ENCODE measurements at regions not wholly inside any gene's neighbourhood (a gene's known extent, or its start where the extent isn't known, plus 50 kb on each side); places are given as distances from the start of the nearest gene placed in this dataset.

DNA sequence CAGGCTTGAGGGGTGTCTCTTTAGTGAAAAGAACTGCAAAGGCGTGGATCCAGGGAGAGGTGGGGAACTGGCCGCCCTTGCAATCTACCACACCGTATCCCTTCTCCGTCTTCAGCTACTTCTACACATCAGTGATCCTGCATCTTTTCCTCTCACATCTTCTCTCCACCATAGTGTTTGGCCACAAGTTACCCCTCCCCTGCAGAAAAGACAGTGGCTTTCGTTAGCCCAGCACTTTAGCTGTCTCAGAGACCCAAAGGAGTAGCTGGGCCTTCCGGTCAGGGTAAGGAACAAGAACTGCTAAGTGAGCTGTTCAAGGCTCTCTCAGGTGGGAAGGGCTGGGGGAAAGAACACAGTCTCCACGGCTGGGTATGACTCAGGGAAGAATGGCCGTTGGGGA lies 158.4 kb downstream of the NDUFA12 start:
- H2AFZ ChIP-seq (ENCODE audit: low read depth, low read length): no peak overlapping the region
- H3K27ac ChIP-seq (ENCODE audit: low read length): no peak overlapping the region
- no peak overlapping the region for H3K9ac ChIP-seq (ENCODE audit: low read length)
- H4K20me1 ChIP-seq (ENCODE audit: insufficient read depth): no peaks in the 10 kb centered on the region
- H3K9me3 ChIP-seq (ENCODE audit: low read length): no peaks in the 10 kb centered on the region
- TF ChIP-seq POLR2AphosphoS5 (IDR thresholded peaks at IDR 0.05) (no peak), SMC3 (conservative IDR thresholded peaks at IDR 0.05; ENCODE audit: poor library complexity) (no peak), CTCF (IDR thresholded peaks at IDR 0.05; ENCODE audit: poor library complexity, severe bottlenecking) (no peak), TAF1 (IDR thresholded peaks at IDR 0.05; ENCODE audit: low read depth) (no peak), MXI1 (conservative IDR thresholded peaks at IDR 0.05; ENCODE audit: poor library complexity, severe bottlenecking) (no peak)
- TF ChIP-seq, protein P1, sequence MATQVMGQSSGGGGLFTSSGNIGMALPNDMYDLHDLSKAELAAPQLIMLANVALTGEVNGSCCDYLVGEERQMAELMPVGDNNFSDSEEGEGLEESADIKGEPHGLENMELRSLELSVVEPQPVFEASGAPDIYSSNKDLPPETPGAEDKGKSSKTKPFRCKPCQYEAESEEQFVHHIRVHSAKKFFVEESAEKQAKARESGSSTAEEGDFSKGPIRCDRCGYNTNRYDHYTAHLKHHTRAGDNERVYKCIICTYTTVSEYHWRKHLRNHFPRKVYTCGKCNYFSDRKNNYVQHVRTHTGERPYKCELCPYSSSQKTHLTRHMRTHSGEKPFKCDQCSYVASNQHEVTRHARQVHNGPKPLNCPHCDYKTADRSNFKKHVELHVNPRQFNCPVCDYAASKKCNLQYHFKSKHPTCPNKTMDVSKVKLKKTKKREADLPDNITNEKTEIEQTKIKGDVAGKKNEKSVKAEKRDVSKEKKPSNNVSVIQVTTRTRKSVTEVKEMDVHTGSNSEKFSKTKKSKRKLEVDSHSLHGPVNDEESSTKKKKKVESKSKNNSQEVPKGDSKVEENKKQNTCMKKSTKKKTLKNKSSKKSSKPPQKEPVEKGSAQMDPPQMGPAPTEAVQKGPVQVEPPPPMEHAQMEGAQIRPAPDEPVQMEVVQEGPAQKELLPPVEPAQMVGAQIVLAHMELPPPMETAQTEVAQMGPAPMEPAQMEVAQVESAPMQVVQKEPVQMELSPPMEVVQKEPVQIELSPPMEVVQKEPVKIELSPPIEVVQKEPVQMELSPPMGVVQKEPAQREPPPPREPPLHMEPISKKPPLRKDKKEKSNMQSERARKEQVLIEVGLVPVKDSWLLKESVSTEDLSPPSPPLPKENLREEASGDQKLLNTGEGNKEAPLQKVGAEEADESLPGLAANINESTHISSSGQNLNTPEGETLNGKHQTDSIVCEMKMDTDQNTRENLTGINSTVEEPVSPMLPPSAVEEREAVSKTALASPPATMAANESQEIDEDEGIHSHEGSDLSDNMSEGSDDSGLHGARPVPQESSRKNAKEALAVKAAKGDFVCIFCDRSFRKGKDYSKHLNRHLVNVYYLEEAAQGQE (IDR thresholded peaks at IDR 0.05; ENCODE audit: borderline replicate concordance): no peak
- no peaks in the 10 kb centered on the region for H3K79me2 ChIP-seq (replicated peaks; ENCODE audit: insufficient read depth, low read length)
- H3K36me3 ChIP-seq (ENCODE audit: insufficient read depth, low read length): no peaks in the 10 kb centered on the region
- no peak overlapping the region for H3K4me3 ChIP-seq (ENCODE audit: low read length)
- H3K9me2 ChIP-seq (ENCODE audit: insufficient read depth, low read length): no peaks in the 10 kb centered on the region
- no peak overlapping the region for H3K4me2 ChIP-seq (ENCODE audit: low read length)
- no peaks in the 10 kb centered on the region for H3F3A ChIP-seq (ENCODE audit: insufficient read depth, low read length, poor library complexity, severe bottlenecking)
- no peaks in the 10 kb centered on the region for H3K27me3 ChIP-seq (ENCODE audit: insufficient read depth, low read depth, low read length)

GRCh38 chr12:94844452-94844851 lies 159.0 kb downstream of the NDUFA12 start:
- Histone ChIP-seq H3F3A (ENCODE audit: insufficient read depth, low read length, poor library complexity, severe bottlenecking) (no peaks in the 10 kb centered on the region), H3K27ac (ENCODE audit: low read length) (no peak overlapping the region), H3K36me3 (ENCODE audit: insufficient read depth, low read length) (no peaks in the 10 kb centered on the region), H3K79me2 (replicated peaks; ENCODE audit: insufficient read depth, low read length) (no peaks in the 10 kb centered on the region), H3K9me3 (ENCODE audit: low read length) (no peaks in the 10 kb centered on the region), H4K20me1 (ENCODE audit: insufficient read depth) (no peaks in the 10 kb centered on the region), H3K9me2 (ENCODE audit: insufficient read depth, low read length) (no peaks in the 10 kb centered on the region), H3K27me3 (ENCODE audit: insufficient read depth, low read depth, low read length) (no peaks in the 10 kb centered on the region), H2AFZ (ENCODE audit: low read depth, low read length) (no peak overlapping the region), H3K9ac (ENCODE audit: low read length) (no peak overlapping the region), H3K4me3 (ENCODE audit: low read length) (no peak overlapping the region), H3K4me2 (ENCODE audit: low read length) (no peak overlapping the region)
- no peak for TF ChIP-seq TAF1 (IDR thresholded peaks at IDR 0.05; ENCODE audit: low read depth)

- Histone ChIP-seq H4K20me1 (ENCODE audit: insufficient read depth) (no peaks in the 10 kb centered on the region), H3K9me2 (ENCODE audit: insufficient read depth, low read length) (no peaks in the 10 kb centered on the region), H3K4me3 (ENCODE audit: low read length) (no peak overlapping the region), H3K27me3 (ENCODE audit: insufficient read depth, low read depth, low read length) (no peaks in the 10 kb centered on the region), H3K9ac (ENCODE audit: low read length) (no peak overlapping the region), H3K9me3 (ENCODE audit: low read length) (no peaks in the 10 kb centered on the region), H3K36me3 (ENCODE audit: insufficient read depth, low read length) (no peaks in the 10 kb centered on the region), H3F3A (ENCODE audit: insufficient read depth, low read length, poor library complexity, severe bottlenecking) (no peaks in the 10 kb centered on the region), H3K4me2 (ENCODE audit: low read length) (no peak overlapping the region), H3K79me2 (replicated peaks; ENCODE audit: insufficient read depth, low read length) (no peaks in the 10 kb centered on the region), H3K27ac (ENCODE audit: low read length) (no peak overlapping the region), H2AFZ (ENCODE audit: low read depth, low read length) (no peak overlapping the region)
- TF ChIP-seq EP300 (conservative IDR thresholded peaks at IDR 0.05; ENCODE audit: poor library complexity, severe bottlenecking) (no peak), POLR2AphosphoS5 (IDR thresholded peaks at IDR 0.05) (no peak), EZH2 (IDR thresholded peaks at IDR 0.05; ENCODE audit: borderline replicate concordance, insufficient read depth, low read length, poor library complexity, severe bottlenecking) (no peak), MXI1 (conservative IDR thresholded peaks at IDR 0.05; ENCODE audit: poor library complexity, severe bottlenecking) (no peak), SMC3 (conservative IDR thresholded peaks at IDR 0.05; ENCODE audit: poor library complexity) (no peak), CTCF (IDR thresholded peaks at IDR 0.05; ENCODE audit: poor library complexity, severe bottlenecking) (no peak)
Measured at GRCh38 chr12:94841904-94842610, 161.4 kb downstream of the NDUFA12 start.
